IPS-18c (cell line): ENCODE measurements at regions not wholly inside any gene's neighbourhood (a gene's known extent, or its start where the extent isn't known, plus 50 kb on each side); places are given as distances from the start of the nearest gene placed in this dataset.

Source experiments
- H3K4me3 ChIP-seq: 2 replicates; pipeline ENCODE4 v1.7.0; 2013; ENCODE audit warnings: low read depth, mild to moderate bottlenecking, low read length, moderate library complexity; ENCODE audit not compliant: insufficient read depth
- H3K9me3 ChIP-seq: one replicate; pipeline ENCODE4 v1.6.1; 2013; ENCODE audit warnings: mild to moderate bottlenecking, low read length, moderate library complexity; ENCODE audit not compliant: control insufficient read depth, insufficient read depth

- no peak overlapping the region for H3K4me3 ChIP-seq
- no peaks in the 10 kb centered on the region for H3K9me3 ChIP-seq
Measured at GRCh38 chr9:115643948-115644727, 509.5 kb upstream of the PAPPA start.

GRCh38 chr9:115649991-115650472, 503.6 kb upstream of the PAPPA start:
- H3K4me3 ChIP-seq, result no peak overlapping the region

GRCh38 chr9:115650768-115651167, 502.8 kb upstream of the PAPPA start:
- Histone ChIP-seq H3K9me3 (no peaks in the 10 kb centered on the region), H3K4me3 (no peak overlapping the region)

More at GRCh38 chr9:115649991-115650472, 503.6 kb upstream of the PAPPA start:
- H3K9me3 ChIP-seq, result no peaks in the 10 kb centered on the region

GRCh38 chr9:115651461-115651860, 502.1 kb upstream of the PAPPA start:
- no peaks in the 10 kb centered on the region for H3K9me3 ChIP-seq
- H3K4me3 ChIP-seq, result no peak overlapping the region

- Histone ChIP-seq H3K4me3 (no peak overlapping the region), H3K9me3 (no peaks in the 10 kb centered on the region)
Measured at GRCh38 chr9:115653171-115653606, 500.4 kb upstream of the PAPPA start.

- Histone ChIP-seq H3K4me3 (no peak overlapping the region), H3K9me3 (no peaks in the 10 kb centered on the region)
Measured at GRCh38 chr9:115657695-115658094, 495.9 kb upstream of the PAPPA start.

GRCh38 chr9:115665519-115665918, 488.1 kb upstream of the PAPPA start:
- Histone ChIP-seq H3K4me3 (no peak overlapping the region), H3K9me3 (no peaks in the 10 kb centered on the region)

GRCh38 chr9:115668521-115668920, 485.1 kb upstream of the PAPPA start:
- H3K9me3 ChIP-seq, result no peaks in the 10 kb centered on the region
- no peak overlapping the region for H3K4me3 ChIP-seq

- no peak overlapping the region for H3K4me3 ChIP-seq
- H3K9me3 ChIP-seq, result no peaks in the 10 kb centered on the region
Measured at GRCh38 chr9:115671236-115671962, 482.2 kb upstream of the PAPPA start.

- no peaks in the 10 kb centered on the region for H3K9me3 ChIP-seq
- no peak overlapping the region for H3K4me3 ChIP-seq
Measured at GRCh38 chr9:115671963-115672305, 481.7 kb upstream of the PAPPA start.

GRCh38 chr9:115672477-115673316, 480.9 kb upstream of the PAPPA start:
- Histone ChIP-seq H3K9me3 (no peaks in the 10 kb centered on the region), H3K4me3 (no peak overlapping the region)

GRCh38 chr9:115673599-115673998, 480.0 kb upstream of the PAPPA start:
- H3K4me3 ChIP-seq, result no peak overlapping the region
- no peaks in the 10 kb centered on the region for H3K9me3 ChIP-seq

GRCh38 chr9:115674091-115674490, 479.5 kb upstream of the PAPPA start:
- Histone ChIP-seq H3K4me3 (no peak overlapping the region), H3K9me3 (no peaks in the 10 kb centered on the region)

- H3K4me3 ChIP-seq, result no peak overlapping the region
- no peaks in the 10 kb centered on the region for H3K9me3 ChIP-seq
Measured at GRCh38 chr9:115675834-115676233, 477.8 kb upstream of the PAPPA start.

- Histone ChIP-seq H3K4me3 (no peak overlapping the region), H3K9me3 (no peaks in the 10 kb centered on the region)
Measured at GRCh38 chr9:115680231-115680630, 473.4 kb upstream of the PAPPA start.

GRCh38 chr9:115681585-115681984, 472.0 kb upstream of the PAPPA start:
- Histone ChIP-seq H3K9me3 (no peaks in the 10 kb centered on the region), H3K4me3 (no peak overlapping the region)

- H3K9me3 ChIP-seq, result no peaks in the 10 kb centered on the region
- no peak overlapping the region for H3K4me3 ChIP-seq
Measured at GRCh38 chr9:115686069-115686468, 467.5 kb upstream of the PAPPA start.
